IMR-90 (cell line): ENCODE measurements at regions not wholly inside any gene's neighbourhood (a gene's known extent, or its start where the extent isn't known, plus 50 kb on each side); places are given as distances from the start of the nearest gene placed in this dataset.

Source experiments
- ATAC-seq: fragments of 200-7000 bp; cut with Tn5 transposase; 2 replicates; pipeline ENCODE4 v1.9.1; 2020; ENCODE audit warnings: low read depth, mild to moderate bottlenecking, moderate library complexity
- BruUV-seq: library from RNA; stranded (reverse); fragments of 400-500 nt; replicated peaks from 2 replicates; lab custom pipeline; 2021; lab: Mats Ljungman, UMichigan
- CTCF ChIA-PET: fragments of 300-600 bp; formaldehyde crosslinking; extraction: SDS; loops from one replicate; lab custom pipeline; 2021; ENCODE audit warnings: antibody characterized with exemption; lab: Yijun Ruan, JAX
- POLR2A ChIA-PET: fragments of 300-600 bp; sonication (Branson Sonifier 250); formaldehyde crosslinking; loops from one replicate; lab custom pipeline; 2022; ENCODE audit warnings: antibody characterized with exemption; ENCODE audit not compliant: unreplicated experiment; lab: Charles Lee
- DNase-seq: peaks from one replicate; pipeline ENCODE4 v3.0.0; 2013
- H2AFZ ChIP-seq: replicated peaks from 2 replicates; pipeline ENCODE3; 2013; ENCODE audit warnings: low read length, mild to moderate bottlenecking; ENCODE audit not compliant: poor library complexity
- H2AK5ac ChIP-seq: 2 replicates; pipeline ENCODE4 v1.6.1; 2013; ENCODE audit warnings: low read depth, low read length, inconsistent platforms
- H2AK9ac ChIP-seq: replicated peaks from 2 replicates; pipeline ENCODE3; 2013; ENCODE audit warnings: mild to moderate bottlenecking, low read depth, low read length, moderate library complexity; ENCODE audit not compliant: poor library complexity
- H2BK120ac ChIP-seq: 2 replicates; pipeline ENCODE4 v1.6.1; 2013; ENCODE audit warnings: low read depth, low read length, inconsistent platforms
- H2BK15ac ChIP-seq: 3 replicates; pipeline ENCODE4 v1.6.1; 2013; ENCODE audit warnings: low read depth, low read length, inconsistent platforms
- H2BK20ac ChIP-seq: 2 replicates; pipeline ENCODE4 v1.6.1; 2013; ENCODE audit warnings: low read depth, mild to moderate bottlenecking, inconsistent platforms, low read length, moderate library complexity
- H2BK5ac ChIP-seq: 2 replicates; pipeline ENCODE4 v1.6.1; 2013; ENCODE audit warnings: mild to moderate bottlenecking, low read depth, low read length, inconsistent platforms; ENCODE audit not compliant: poor library complexity, severe bottlenecking
- H3K14ac ChIP-seq: replicated peaks from 2 replicates; pipeline ENCODE4 v1.6.1; 2013; ENCODE audit warnings: low read depth, low read length, inconsistent platforms
- H3K18ac ChIP-seq: 2 replicates; pipeline ENCODE4 v1.6.1; 2013; ENCODE audit warnings: low read depth, low read length, control low read depth
- H3K23ac ChIP-seq: 2 replicates; pipeline ENCODE4 v1.6.1; 2013; ENCODE audit warnings: low read depth, low read length, inconsistent platforms
- H3K27ac ChIP-seq: 2 replicates; pipeline ENCODE4 v1.5.1; 2013; ENCODE audit warnings: mild to moderate bottlenecking, control low read depth, low read length; ENCODE audit not compliant: insufficient read depth
- H3K27me3 ChIP-seq: 2 replicates; pipeline ENCODE4 v1.6.1; 2013; ENCODE audit warnings: low read length; ENCODE audit not compliant: control insufficient read depth, insufficient read depth
- H3K36me3 ChIP-seq: 2 replicates; pipeline ENCODE4 v1.6.1; 2013; ENCODE audit warnings: low read length, mixed read lengths; ENCODE audit not compliant: control insufficient read depth, insufficient read depth
- H3K4ac ChIP-seq: 2 replicates; pipeline ENCODE4 v1.6.1; 2013; ENCODE audit warnings: low read depth, low read length, inconsistent platforms
- H3K4me1 ChIP-seq: 2 replicates; pipeline ENCODE4 v1.6.1; 2013; ENCODE audit warnings: low read length, mixed read lengths; ENCODE audit not compliant: control insufficient read depth, insufficient read depth
- H3K4me2 ChIP-seq: 2 replicates; pipeline ENCODE4 v1.6.1; 2013; ENCODE audit warnings: low read depth, mild to moderate bottlenecking, control low read depth, low read length, moderate library complexity
- H3K4me3 ChIP-seq: 2 replicates; pipeline ENCODE4 v1.5.1; 2013; ENCODE audit warnings: low read depth, mild to moderate bottlenecking, control low read depth, low read length, moderate library complexity; ENCODE audit not compliant: insufficient read depth
- H3K56ac ChIP-seq: 2 replicates; pipeline ENCODE4 v1.6.1; 2013; ENCODE audit warnings: low read length, inconsistent platforms; ENCODE audit not compliant: insufficient read depth; ENCODE audit errors: extremely low read depth
- H3K79me1 ChIP-seq, 2 experiments: 2 replicates each; pipeline ENCODE4 v1.6.1; 2013; ENCODE audit warnings: low read length in 2 of 2, inconsistent platforms in 1 of 2, low read depth in 1 of 2
- H3K9ac ChIP-seq: 2 replicates; pipeline ENCODE4 v1.6.1; 2013; ENCODE audit warnings: low read depth, low read length, control low read depth
- H3K9me1 ChIP-seq: 2 replicates; pipeline ENCODE4 v1.6.1; 2013; ENCODE audit warnings: low read length, inconsistent platforms; ENCODE audit not compliant: insufficient read depth
- H3K9me3 ChIP-seq: 2 replicates; pipeline ENCODE4 v1.6.1; 2013; ENCODE audit warnings: low read length; ENCODE audit not compliant: control insufficient read depth, insufficient read depth
- H4K20me1 ChIP-seq: 2 replicates; pipeline ENCODE4 v1.6.1; 2013; ENCODE audit warnings: low read length, inconsistent platforms; ENCODE audit not compliant: insufficient read depth
- H4K5ac ChIP-seq: 2 replicates; pipeline ENCODE4 v1.6.1; 2013; ENCODE audit warnings: mild to moderate bottlenecking, low read depth, low read length, control low read depth
- H4K8ac ChIP-seq, 2 experiments: 2 replicates each; pipeline ENCODE4 v1.6.1; 2013; ENCODE audit warnings: low read depth in 2 of 2, low read length in 2 of 2, control low read depth in 1 of 2, inconsistent platforms in 1 of 2
- H4K91ac ChIP-seq: 2 replicates; pipeline ENCODE4 v1.6.1; 2013; ENCODE audit warnings: low read depth, low read length, inconsistent platforms; ENCODE audit not compliant: insufficient read depth
- BHLHE40 ChIP-seq: fragments of 150-350 bp; IDR thresholded peaks from 2 replicates; pipeline ENCODE4 v1.6.1; 2016; ENCODE audit warnings: mild to moderate bottlenecking, low read depth, low read length
- CEBPB ChIP-seq: IDR thresholded peaks from 2 replicates; pipeline ENCODE4 v1.6.1; 2012; ENCODE audit warnings: low read depth, low read length, improper control_type of control experiment
- CHD1 ChIP-seq: IDR thresholded peaks from 2 replicates; pipeline ENCODE4 v1.6.1; 2012; ENCODE audit warnings: low read depth, low read length, improper control_type of control experiment
- CTCF ChIP-seq: conservative IDR thresholded peaks from 2 replicates; pipeline ENCODE4 v1.5.1; 2012; ENCODE audit warnings: mild to moderate bottlenecking, low read depth, low read length, improper control_type of control experiment
- ELK1 ChIP-seq: fragments of 150-350 bp; IDR thresholded peaks from 2 replicates; pipeline ENCODE4 v1.6.1; 2016; ENCODE audit warnings: low read depth, mild to moderate bottlenecking, low read length, moderate library complexity, borderline replicate concordance
- FOS ChIP-seq: fragments of 150-350 bp; IDR thresholded peaks from 2 replicates; pipeline ENCODE4 v1.6.1; 2016; ENCODE audit warnings: low read depth, low read length
- MAFK ChIP-seq: IDR thresholded peaks from 2 replicates; pipeline ENCODE4 v1.6.1; 2012; ENCODE audit warnings: low read depth, low read length, improper control_type of control experiment
- MAZ ChIP-seq: IDR thresholded peaks from 2 replicates; pipeline ENCODE4 v1.6.1; 2012; ENCODE audit warnings: low read depth, mild to moderate bottlenecking, low read length, improper control_type of control experiment, moderate library complexity, borderline replicate concordance
- MXI1 ChIP-seq: IDR thresholded peaks from 2 replicates; pipeline ENCODE4 v1.6.1; 2012; ENCODE audit warnings: low read depth, mild to moderate bottlenecking, low read length, moderate library complexity, borderline replicate concordance
- NFE2L2 ChIP-seq: fragments of 150-350 bp; IDR thresholded peaks from 2 replicates; pipeline ENCODE4 v1.6.1; 2016; ENCODE audit warnings: low read depth, mild to moderate bottlenecking, low read length
- POLR2A ChIP-seq: IDR thresholded peaks from 2 replicates; pipeline ENCODE4 v1.6.1; 2012; ENCODE audit warnings: mild to moderate bottlenecking, low read depth, low read length
- RAD21 ChIP-seq: IDR thresholded peaks from 2 replicates; pipeline ENCODE4 v1.6.1; 2012; ENCODE audit warnings: low read length, improper control_type of control experiment
- RCOR1 ChIP-seq: IDR thresholded peaks from 2 replicates; pipeline ENCODE4 v1.6.1; 2012; ENCODE audit warnings: mild to moderate bottlenecking, low read length, improper control_type of control experiment; ENCODE audit not compliant: insufficient replicate concordance
- RFX5 ChIP-seq: IDR thresholded peaks from 2 replicates; pipeline ENCODE4 v1.8.0; 2012; ENCODE audit warnings: low read depth, mild to moderate bottlenecking, low read length, moderate library complexity
- SMC3 ChIP-seq: fragments of 150-350 bp; IDR thresholded peaks from 2 replicates; pipeline ENCODE4 v1.6.1; 2016; ENCODE audit warnings: low read depth, mild to moderate bottlenecking, antibody characterized with exemption, low read length, moderate library complexity
- USF2 ChIP-seq: fragments of 150-350 bp; IDR thresholded peaks from 2 replicates; pipeline ENCODE4 v1.6.1; 2017; ENCODE audit warnings: mild to moderate bottlenecking, antibody characterized with exemption, low read length, low read depth
- WGBS, 2 experiments: methylation state at CpG; one replicate each; pipeline versions ENCODE4 v1.1.5 to v1.1.7; 2013; ENCODE audit warnings: missing lambda C conversion rate in 2 of 2; ENCODE audit not compliant: insufficient read length in 1 of 2; ENCODE audit errors: extremely low coverage in 2 of 2; 5-methylcytosine and 5-hydroxymethylcytosine counted together
- dilution Hi-C: fragments of 300-500 bp; cut with HindIII; formaldehyde crosslinking; loops from one replicate; pipeline ENCODE4 v1.14.3; 2018; ENCODE audit warnings: low sequenced_read_pairs; ENCODE audit not compliant: unreplicated experiment
- in situ Hi-C: fragments of 300-500 bp; cut with MboI; formaldehyde crosslinking; loops from 3 replicates; pipeline ENCODE4 v1.14.3; 2019; ENCODE audit warnings: low sequenced_read_pairs, inconsistent platforms, mixed read lengths
- intact Hi-C: fragments of 100-400 bp; cut with micrococcal nuclease; formaldehyde crosslinking; loops from 2 replicates; pipeline ENCODE4 v1.10.0; 2022

GRCh38 chr12:115838952-115839351, 438.5 kb downstream of the MED13L start:
- Histone ChIP-seq H2BK5ac (no peak overlapping the region), H2BK120ac (no peak overlapping the region), H2BK15ac (no peak overlapping the region), H2AK5ac (no peak overlapping the region), H4K5ac (no peak overlapping the region), H4K8ac (no peak overlapping the region), H3K27me3 (no peaks in the 10 kb centered on the region), H3K4me2 (no peak overlapping the region), H3K14ac (no peak overlapping the region), H2BK20ac (no peak overlapping the region), H3K79me1 (no peaks in the 10 kb centered on the region), H3K9ac (no peak overlapping the region), H3K36me3 (no peaks in the 10 kb centered on the region), H3K56ac (no peak overlapping the region), H3K27ac (no peak overlapping the region), H3K4me1 (no peaks in the 10 kb centered on the region), H3K9me1 (no peaks in the 10 kb centered on the region), H4K20me1 (no peaks in the 10 kb centered on the region), H4K91ac (no peak overlapping the region), H3K9me3 (no peaks in the 10 kb centered on the region), H3K23ac (no peak overlapping the region), H3K4me3 (no peak overlapping the region), H2AK9ac (no peak overlapping the region), H3K18ac (no peak overlapping the region), H3K4ac (no peak overlapping the region), H2AFZ (no peak overlapping the region)
- dilution Hi-C loops, result no loop called here
- WGBS, 2 experiments, result 33% methylated on average over 1 of the region's 1 CpG; no CpG with 5 or more reads in 1 of the 2 experiments
- no peak for TF ChIP-seq FOS
- TF ChIP-seq SMC3, result no peak
- TF ChIP-seq CHD1, result no peak
- no peak for TF ChIP-seq RFX5
- TF ChIP-seq MXI1, result no peak
- TF ChIP-seq RAD21, result no peak
- no peak for TF ChIP-seq BHLHE40
- TF ChIP-seq CTCF, result no peak
- no peak for TF ChIP-seq MAZ
- TF ChIP-seq NFE2L2, result no peak
- no peak for TF ChIP-seq MAFK
- TF ChIP-seq POLR2A, result no peak
- no peak for TF ChIP-seq USF2
- TF ChIP-seq ELK1, result no peak
- TF ChIP-seq RCOR1, result no peak
- TF ChIP-seq CEBPB, result no peak
- DNase-seq (no peak), ATAC-seq (no peak)
- no TSS peak for BruUV-seq
- in situ Hi-C loops, result no loop called here
- ChIA-PET CTCF (no interaction called here), POLR2A (interaction anchor here (0.6 kb wide), 1 partner anchor 1316 kb away, joined by 3 read pairs; no protein-coding TSS in a partner anchor)
- intact Hi-C loops, result no loop called here
